BLaER1 (cell line): ENCODE measurements at regions not wholly inside any gene's neighbourhood (a gene's known extent, or its start where the extent isn't known, plus 50 kb on each side); places are given as distances from the start of the nearest gene placed in this dataset.

ENCODE experiments used
- H3K27ac ChIP-seq: shearing (Covaris generic); formaldehyde crosslinking; 2 replicates; pipeline ENCODE4 v1.8.1; 2022
- H3K27me3 ChIP-seq: shearing (Covaris generic); formaldehyde crosslinking; 2 replicates; pipeline ENCODE4 v1.8.1; 2022
- H3K36me3 ChIP-seq: shearing (Covaris generic); formaldehyde crosslinking; 2 replicates; pipeline ENCODE4 v1.8.1; 2022
- H3K4me1 ChIP-seq: shearing (Covaris generic); formaldehyde crosslinking; 2 replicates; pipeline ENCODE4 v1.8.1; 2022
- H3K4me2 ChIP-seq: shearing (Covaris generic); formaldehyde crosslinking; 2 replicates; pipeline ENCODE4 v1.8.1; 2022
- H3K4me3 ChIP-seq: shearing (Covaris generic); formaldehyde crosslinking; 2 replicates; pipeline ENCODE4 v1.8.1; 2022
- H3K9ac ChIP-seq: shearing (Covaris generic); formaldehyde crosslinking; 2 replicates; pipeline ENCODE4 v1.8.1; 2022
- H3K9me3 ChIP-seq: shearing (Covaris generic); formaldehyde crosslinking; 2 replicates; pipeline ENCODE4 v1.8.1; 2022
- H4K20me1 ChIP-seq: shearing (Covaris generic); formaldehyde crosslinking; 2 replicates; pipeline ENCODE4 v1.8.1; 2022
- Cebpa-rat ChIP-seq: shearing (Covaris generic); IDR thresholded peaks from 2 replicates; pipeline ENCODE4 v1.8.1; 2022

DNA sequence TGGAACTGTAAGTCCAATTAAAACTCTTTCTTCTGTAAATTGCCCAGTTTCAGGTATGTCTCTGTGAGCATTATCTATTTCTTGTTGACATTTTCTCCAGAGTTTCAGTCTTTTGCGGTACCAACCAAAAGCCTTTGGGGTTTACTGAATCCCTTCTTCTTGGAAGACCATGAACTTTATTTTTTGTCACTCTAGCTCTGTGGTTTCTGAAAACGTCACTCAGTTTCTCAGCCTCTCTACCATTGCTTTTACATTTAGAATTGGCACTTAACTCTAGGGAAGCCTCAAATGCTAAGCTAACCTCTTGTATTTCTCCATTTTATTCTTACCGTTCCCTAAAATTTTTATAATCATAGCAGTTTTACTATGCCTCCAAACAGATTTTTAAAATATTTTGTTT lies 237.6 kb downstream of the CSNK2A3 start:
- no peak overlapping the region for H3K4me2 ChIP-seq
- H3K9ac ChIP-seq = no peak overlapping the region
- no peak overlapping the region for H3K4me3 ChIP-seq
- no peaks in the 10 kb centered on the region for H3K27me3 ChIP-seq
- TF ChIP-seq Cebpa-rat = no peak
- no peaks in the 10 kb centered on the region for H3K4me1 ChIP-seq
- H4K20me1 ChIP-seq = no peaks in the 10 kb centered on the region
- H3K36me3 ChIP-seq = no peaks in the 10 kb centered on the region
- peaks cover 17% of the 10 kb centered on the region for H3K9me3 ChIP-seq
- no peak overlapping the region for H3K27ac ChIP-seq

DNA sequence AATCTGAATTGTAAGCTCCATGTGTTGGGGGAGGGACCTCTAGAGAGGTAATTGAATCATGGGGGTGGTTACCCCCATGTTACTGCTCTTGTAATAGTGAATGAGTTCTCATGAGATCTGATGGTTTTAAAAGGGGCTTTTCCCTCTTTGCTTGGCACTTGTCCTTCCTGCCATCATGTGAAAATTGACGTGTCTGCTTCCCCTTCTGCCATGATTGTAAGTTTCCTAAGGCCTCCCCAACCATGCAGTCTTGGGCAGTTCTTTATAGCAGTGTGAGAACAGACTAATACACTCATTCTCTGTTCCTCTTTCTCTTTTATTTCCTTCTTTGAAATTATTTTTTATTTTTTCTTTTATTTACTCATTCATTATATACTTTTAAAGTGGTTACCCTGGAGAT lies 239.4 kb downstream of the CSNK2A3 start:
- Histone ChIP-seq H3K9ac (no peak overlapping the region), H3K4me2 (no peak overlapping the region), H3K27ac (no peak overlapping the region), H3K9me3 (peaks cover 17% of the 10 kb centered on the region), H4K20me1 (no peaks in the 10 kb centered on the region), H3K27me3 (no peaks in the 10 kb centered on the region), H3K4me1 (no peaks in the 10 kb centered on the region), H3K36me3 (no peaks in the 10 kb centered on the region), H3K4me3 (no peak overlapping the region)
- no peak for TF ChIP-seq Cebpa-rat

DNA sequence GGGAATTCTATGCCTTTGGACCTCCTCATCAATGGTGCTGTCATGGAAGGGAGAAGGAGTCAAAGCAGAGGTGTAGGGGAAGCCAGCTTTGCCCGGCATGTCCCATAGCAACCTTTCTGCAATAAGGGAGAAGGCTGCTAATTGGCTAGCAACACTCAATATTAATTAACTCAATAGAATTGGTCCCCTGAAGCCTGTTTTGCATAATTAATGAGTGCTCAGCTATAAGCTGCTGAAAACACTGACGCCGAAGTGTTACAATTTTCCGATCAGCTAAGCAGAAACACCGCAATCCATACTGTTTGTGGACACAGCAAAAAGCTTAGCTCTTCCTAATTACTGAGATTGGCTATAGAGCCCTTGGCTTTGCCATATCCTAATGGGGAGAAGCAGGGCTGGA lies 245.0 kb downstream of the CSNK2A3 start:
- H3K9ac ChIP-seq = no peak overlapping the region
- no peaks in the 10 kb centered on the region for H3K4me1 ChIP-seq
- TF ChIP-seq Cebpa-rat = no peak
- no peak overlapping the region for H3K27ac ChIP-seq
- H3K27me3 ChIP-seq = no peaks in the 10 kb centered on the region
- no peaks in the 10 kb centered on the region for H4K20me1 ChIP-seq
- H3K9me3 ChIP-seq = peaks cover 2% of the 10 kb centered on the region; the same call in 1 of the 2 replicates
- H3K4me2 ChIP-seq = no peak overlapping the region
- H3K36me3 ChIP-seq = no peaks in the 10 kb centered on the region
- H3K4me3 ChIP-seq = no peak overlapping the region

DNA sequence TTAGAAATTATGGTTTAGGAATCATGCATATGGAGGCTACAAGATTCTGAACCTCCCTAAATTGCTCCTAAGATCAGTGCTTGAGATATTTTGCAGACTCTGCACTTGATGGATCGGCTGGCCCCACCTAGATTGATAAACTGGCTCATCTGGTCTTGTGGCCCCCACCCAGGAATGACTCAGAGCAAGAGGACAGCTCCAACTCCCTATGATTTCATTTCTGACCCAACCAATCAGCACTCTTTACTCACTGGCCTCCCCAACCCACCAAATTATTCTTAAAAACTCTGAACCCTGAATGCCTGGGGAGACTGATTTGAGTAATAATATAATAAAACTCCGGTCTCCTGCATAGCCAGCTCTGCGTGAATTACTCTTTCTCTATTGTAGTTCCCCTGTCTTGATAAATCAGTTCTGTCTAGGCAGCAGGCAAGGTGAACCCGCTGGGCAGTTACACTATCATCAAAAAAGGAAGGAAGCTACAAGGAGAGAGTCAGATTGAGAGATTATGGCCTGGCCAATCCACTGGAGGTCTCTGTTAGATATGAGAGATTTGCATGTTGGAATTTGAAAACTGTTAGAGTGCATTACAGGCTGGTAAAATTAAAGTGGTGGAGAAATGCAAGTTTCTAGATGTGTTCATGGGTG lies 245.8 kb downstream of the CSNK2A3 start:
- Histone ChIP-seq H3K9me3 (no peaks in the 10 kb centered on the region), H3K4me2 (no peak overlapping the region), H3K4me3 (no peak overlapping the region), H3K27ac (no peak overlapping the region), H4K20me1 (no peaks in the 10 kb centered on the region), H3K9ac (no peak overlapping the region), H3K36me3 (no peaks in the 10 kb centered on the region), H3K27me3 (no peaks in the 10 kb centered on the region), H3K4me1 (no peaks in the 10 kb centered on the region)
- TF ChIP-seq Cebpa-rat = no peak

DNA sequence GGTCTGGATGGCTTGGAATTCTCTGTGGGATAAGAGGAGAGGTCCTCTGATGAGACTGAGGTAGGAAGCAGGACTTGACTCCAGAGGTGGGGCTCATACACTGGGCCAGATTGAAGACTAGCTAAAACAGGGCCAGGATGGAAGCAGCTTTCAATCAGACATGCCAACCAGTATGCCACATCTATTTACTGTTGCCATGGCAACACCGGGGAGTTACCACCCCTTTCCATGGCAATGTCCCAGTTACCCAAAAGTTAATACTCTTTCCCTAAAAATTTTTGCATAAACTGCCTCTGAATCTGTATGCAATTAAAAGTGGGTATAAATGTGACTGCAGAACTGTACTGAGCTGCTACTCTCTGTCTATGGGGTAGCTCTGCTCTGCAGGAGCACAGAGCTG lies 247.5 kb upstream of the ZBED5 start:
- no peak for TF ChIP-seq Cebpa-rat
- Histone ChIP-seq H4K20me1 (no peaks in the 10 kb centered on the region), H3K27me3 (no peaks in the 10 kb centered on the region), H3K27ac (no peak overlapping the region), H3K9ac (no peak overlapping the region), H3K4me2 (no peak overlapping the region), H3K36me3 (no peaks in the 10 kb centered on the region), H3K4me1 (no peaks in the 10 kb centered on the region), H3K4me3 (no peak overlapping the region), H3K9me3 (no peaks in the 10 kb centered on the region)

DNA sequence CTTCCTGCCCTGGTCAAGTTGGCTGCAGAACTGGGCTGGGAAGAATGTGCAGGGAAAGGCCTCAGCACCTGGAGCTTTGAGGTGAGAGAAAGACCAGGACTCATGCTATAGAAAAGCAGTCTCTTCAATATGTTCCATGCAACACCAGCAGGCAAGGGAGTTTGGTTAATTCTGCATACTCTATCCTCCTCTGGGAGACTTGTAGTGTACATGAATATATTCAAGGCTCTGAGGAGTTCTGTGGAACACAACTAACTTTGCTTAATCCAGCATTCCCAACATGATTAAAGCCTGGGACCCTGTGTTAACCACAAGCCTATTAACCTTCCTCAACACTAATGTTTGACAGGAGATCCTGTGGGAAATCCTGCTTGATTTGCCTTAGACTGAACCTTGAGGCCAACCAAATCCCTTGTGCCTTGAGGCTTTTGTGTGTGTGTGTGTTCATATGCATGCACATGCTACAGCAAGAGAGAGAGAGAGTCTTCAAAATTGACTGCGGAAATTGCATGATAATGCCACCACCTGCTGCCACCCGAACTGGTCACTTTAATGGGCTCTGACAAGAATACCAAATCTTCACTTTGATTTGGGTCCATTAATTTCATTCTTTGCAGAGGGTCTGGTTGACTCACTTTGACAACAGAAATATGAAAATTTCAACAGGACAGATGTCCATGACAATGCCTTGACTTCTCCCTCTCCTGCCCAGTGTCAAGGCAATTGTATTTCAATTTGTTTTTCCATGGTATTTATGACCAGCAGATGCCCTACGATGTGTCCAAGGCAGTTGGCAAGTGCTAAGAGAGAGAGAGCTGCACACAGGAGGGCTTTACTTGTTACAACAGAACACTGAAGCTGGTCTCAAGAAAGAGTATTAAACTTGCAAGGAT lies 238.2 kb upstream of the ZBED5 start:
- H3K9me3 ChIP-seq = peaks cover 15% of the 10 kb centered on the region
- no peak overlapping the region for H3K9ac ChIP-seq
- no peak overlapping the region for H3K4me2 ChIP-seq
- H3K4me3 ChIP-seq = no peak overlapping the region
- no peaks in the 10 kb centered on the region for H4K20me1 ChIP-seq
- no peaks in the 10 kb centered on the region for H3K4me1 ChIP-seq
- H3K27ac ChIP-seq = no peak overlapping the region
- no peaks in the 10 kb centered on the region for H3K36me3 ChIP-seq
- no peak for TF ChIP-seq Cebpa-rat
- no peaks in the 10 kb centered on the region for H3K27me3 ChIP-seq

DNA sequence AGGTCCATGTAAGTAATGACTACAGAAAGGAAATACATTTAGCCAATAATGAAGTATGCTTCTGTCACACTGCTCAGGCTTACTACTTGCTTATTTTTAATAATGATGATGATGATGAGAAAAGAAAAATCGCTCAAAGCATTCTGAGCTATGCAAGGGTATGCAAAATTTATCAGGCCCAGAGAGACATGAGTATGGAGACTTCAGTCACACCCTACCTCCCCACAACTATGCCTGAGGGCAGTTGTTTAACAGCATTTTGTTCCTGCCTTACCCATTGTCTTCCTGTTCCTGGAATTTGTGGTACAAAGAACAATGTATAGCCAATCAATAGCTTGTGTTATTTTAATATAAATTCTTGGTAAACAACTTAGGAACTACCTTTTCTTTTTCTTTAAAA lies 232.6 kb upstream of the ZBED5 start:
- Histone ChIP-seq H3K4me3 (no peak overlapping the region), H4K20me1 (no peaks in the 10 kb centered on the region), H3K9ac (no peak overlapping the region), H3K9me3 (peaks cover 32% of the 10 kb centered on the region), H3K4me2 (no peak overlapping the region), H3K27me3 (no peaks in the 10 kb centered on the region), H3K27ac (no peak overlapping the region), H3K36me3 (no peaks in the 10 kb centered on the region), H3K4me1 (no peaks in the 10 kb centered on the region)
- TF ChIP-seq Cebpa-rat = no peak

DNA sequence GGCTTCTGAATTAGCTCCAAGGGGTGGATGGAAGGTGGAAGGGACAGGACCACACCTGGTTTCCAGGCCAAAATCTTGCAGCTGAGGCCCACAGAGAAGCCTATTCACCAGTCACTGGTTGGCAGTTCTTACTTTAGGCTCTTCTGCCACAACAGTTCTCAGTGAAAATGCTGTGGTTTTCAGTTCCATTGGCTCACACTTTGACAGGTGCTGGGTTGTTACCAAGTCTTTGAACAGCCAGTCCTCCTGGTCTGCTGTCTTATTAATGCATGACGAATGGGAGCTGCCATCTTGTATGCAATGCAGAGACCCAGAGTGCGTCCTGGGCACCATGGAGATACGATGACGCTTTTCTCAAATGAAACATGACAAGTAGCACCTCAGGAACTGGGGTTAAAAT lies 232.0 kb upstream of the ZBED5 start:
- Histone ChIP-seq H3K4me3 (no peak overlapping the region), H3K27ac (no peak overlapping the region), H3K4me2 (no peak overlapping the region)

DNA sequence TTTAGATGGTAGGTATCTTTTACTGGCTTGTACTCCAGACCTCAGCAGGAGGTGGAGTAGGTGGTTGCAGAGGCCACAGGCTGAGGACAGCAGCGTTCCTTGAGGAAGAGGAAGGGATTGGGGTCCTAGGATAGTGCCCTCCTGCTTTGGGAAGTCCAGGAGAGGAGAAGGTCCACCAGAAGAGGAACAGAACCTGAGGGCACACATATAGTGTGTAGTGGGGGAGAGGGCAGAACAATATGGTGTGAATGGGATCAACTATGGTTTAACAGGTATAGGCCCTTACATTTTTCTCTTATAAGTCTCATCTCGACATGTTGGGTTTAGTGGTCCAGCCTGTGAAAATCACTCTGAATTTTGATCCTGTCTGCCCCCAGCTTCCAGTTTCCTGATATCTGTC lies 229.1 kb upstream of the ZBED5 start:
- Histone ChIP-seq H3K4me2 (no peak overlapping the region), H3K9ac (no peak overlapping the region), H3K27ac (no peak overlapping the region), H3K4me1 (no peaks in the 10 kb centered on the region), H4K20me1 (no peaks in the 10 kb centered on the region), H3K4me3 (no peak overlapping the region), H3K9me3 (peaks cover 27% of the 10 kb centered on the region), H3K36me3 (no peaks in the 10 kb centered on the region), H3K27me3 (no peaks in the 10 kb centered on the region)
- no peak for TF ChIP-seq Cebpa-rat

More for the DNA sequence above, 232.0 kb upstream of the ZBED5 start:
- TF ChIP-seq Cebpa-rat = no peak
- no peaks in the 10 kb centered on the region for H3K27me3 ChIP-seq
- peaks cover 32% of the 10 kb centered on the region for H3K9me3 ChIP-seq
- no peaks in the 10 kb centered on the region for H3K4me1 ChIP-seq
- no peaks in the 10 kb centered on the region for H3K36me3 ChIP-seq
- H3K9ac ChIP-seq = no peak overlapping the region
- H4K20me1 ChIP-seq = no peaks in the 10 kb centered on the region

DNA sequence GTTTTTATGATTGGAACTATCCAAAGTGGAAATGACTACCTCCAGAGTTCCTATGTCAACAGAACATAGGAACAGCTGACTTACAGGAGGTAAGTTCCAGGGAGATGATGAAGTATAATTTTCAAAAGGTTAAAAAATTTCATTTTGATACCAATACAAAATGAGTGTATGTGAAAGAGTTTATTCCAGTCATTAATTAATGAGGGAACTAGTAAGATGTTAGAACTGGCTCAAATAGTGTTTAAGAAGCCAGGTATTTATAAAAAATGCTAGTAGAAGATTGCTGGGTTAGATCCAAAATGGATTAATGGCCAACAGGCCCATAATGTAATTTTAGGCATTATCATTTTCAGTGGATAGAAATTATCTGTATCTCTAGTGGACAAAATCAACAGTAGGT lies 227.7 kb upstream of the ZBED5 start:
- H4K20me1 ChIP-seq = no peaks in the 10 kb centered on the region
- no peak overlapping the region for H3K4me2 ChIP-seq
- H3K9me3 ChIP-seq = peaks cover 13% of the 10 kb centered on the region
- H3K27ac ChIP-seq = no peak overlapping the region
- no peaks in the 10 kb centered on the region for H3K4me1 ChIP-seq
- H3K4me3 ChIP-seq = no peak overlapping the region
- H3K36me3 ChIP-seq = no peaks in the 10 kb centered on the region
- H3K9ac ChIP-seq = no peak overlapping the region
- no peak for TF ChIP-seq Cebpa-rat
- no peaks in the 10 kb centered on the region for H3K27me3 ChIP-seq
